Sigmoid colon (tissue), 4 donors: ENCODE measurements at regions not wholly inside any gene's neighbourhood (a gene's known extent, or its start where the extent isn't known, plus 50 kb on each side); places are given as distances from the start of the nearest gene placed in this dataset.

Experiments
- EP300 ChIP-seq, 4 donors: sonication (generic); formaldehyde crosslinking; IDR thresholded peaks; one replicate each; pipeline ENCODE4 v1.6.1; 2017; ENCODE audit warnings: antibody characterized with exemption in 4 of 4
- POLR2AphosphoS5 ChIP-seq, 4 donors: sonication (generic); formaldehyde crosslinking; IDR thresholded peaks; one replicate each; pipeline ENCODE4 v1.6.1; 2017; ENCODE audit warnings: antibody characterized with exemption in 4 of 4
- TF ChIP-seq, protein P1 (sequence below), 4 experiments: fragments of 450-650 bp in 3 of 4; fragments of 200-600 bp in 1 of 4; IDR thresholded peaks; one replicate each; pipeline ENCODE4 v1.5.1; 2016 to 2019; ENCODE audit warnings: antibody characterized with exemption in 4 of 4, mild to moderate bottlenecking in 3 of 4, moderate library complexity in 2 of 4

- TF ChIP-seq EP300 (IDR thresholded peaks at IDR 0.05) (no peak), POLR2AphosphoS5 (IDR thresholded peaks at IDR 0.05) (no peak)
- TF ChIP-seq, protein P1, sequence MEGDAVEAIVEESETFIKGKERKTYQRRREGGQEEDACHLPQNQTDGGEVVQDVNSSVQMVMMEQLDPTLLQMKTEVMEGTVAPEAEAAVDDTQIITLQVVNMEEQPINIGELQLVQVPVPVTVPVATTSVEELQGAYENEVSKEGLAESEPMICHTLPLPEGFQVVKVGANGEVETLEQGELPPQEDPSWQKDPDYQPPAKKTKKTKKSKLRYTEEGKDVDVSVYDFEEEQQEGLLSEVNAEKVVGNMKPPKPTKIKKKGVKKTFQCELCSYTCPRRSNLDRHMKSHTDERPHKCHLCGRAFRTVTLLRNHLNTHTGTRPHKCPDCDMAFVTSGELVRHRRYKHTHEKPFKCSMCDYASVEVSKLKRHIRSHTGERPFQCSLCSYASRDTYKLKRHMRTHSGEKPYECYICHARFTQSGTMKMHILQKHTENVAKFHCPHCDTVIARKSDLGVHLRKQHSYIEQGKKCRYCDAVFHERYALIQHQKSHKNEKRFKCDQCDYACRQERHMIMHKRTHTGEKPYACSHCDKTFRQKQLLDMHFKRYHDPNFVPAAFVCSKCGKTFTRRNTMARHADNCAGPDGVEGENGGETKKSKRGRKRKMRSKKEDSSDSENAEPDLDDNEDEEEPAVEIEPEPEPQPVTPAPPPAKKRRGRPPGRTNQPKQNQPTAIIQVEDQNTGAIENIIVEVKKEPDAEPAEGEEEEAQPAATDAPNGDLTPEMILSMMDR (IDR thresholded peaks at IDR 0.05) = no peak
These were observed 53.8 kb upstream of the ZNF618 start for GRCh38 chr9:113822315-113822714.
